Testis (tissue), 2 donors: ENCODE measurements at regions not wholly inside any gene's neighbourhood (a gene's known extent, or its start where the extent isn't known, plus 50 kb on each side); places are given as distances from the start of the nearest gene placed in this dataset.

Experiments used
- CTCF ChIP-seq, 3 experiments: fragments of 450-650 bp in 2 of 3; fragments of 200-600 bp in 1 of 3; sonication (generic) in 1 of 3; IDR thresholded peaks; one replicate each; pipeline ENCODE4 v1.5.1; 2016 to 2019; ENCODE audit warnings: antibody characterized with exemption in 3 of 3, mild to moderate bottlenecking in 2 of 3, moderate library complexity in 1 of 3
- POLR2A ChIP-seq: fragments of 450-650 bp; IDR thresholded peaks from one replicate; pipeline ENCODE4 v1.6.1; 2017; ENCODE audit warnings: antibody characterized with exemption, mild to moderate bottlenecking, moderate library complexity

- TF ChIP-seq CTCF (IDR thresholded peaks at IDR 0.05), result no peak
- TF ChIP-seq POLR2A, result no peak
Observed at GRCh38 chr4:125390126-125390525, 75.4 kb downstream of the FAT4 start.
